OCI-LY7 (cell line): ENCODE measurements at regions not wholly inside any gene's neighbourhood (a gene's known extent, or its start where the extent isn't known, plus 50 kb on each side); places are given as distances from the start of the nearest gene placed in this dataset.

ENCODE experiments used
- EZH2phosphoT487 ChIP-seq: fragments of 200-600 bp; sonication (generic); IDR thresholded peaks from 2 replicates; pipeline ENCODE4 v1.6.1; 2018; ENCODE audit warnings: low read depth, borderline replicate concordance, mild to moderate bottlenecking, mixed run types, antibody characterized with exemption, low read length, moderate library complexity, mixed read lengths
- TF ChIP-seq, protein P1 (sequence below): fragments of 200-600 bp; sonication (generic); conservative IDR thresholded peaks from 2 replicates; pipeline ENCODE4 v1.5.1; 2014; ENCODE audit warnings: mild to moderate bottlenecking, antibody characterized with exemption, low read length, moderate library complexity, mixed read lengths

DNA sequence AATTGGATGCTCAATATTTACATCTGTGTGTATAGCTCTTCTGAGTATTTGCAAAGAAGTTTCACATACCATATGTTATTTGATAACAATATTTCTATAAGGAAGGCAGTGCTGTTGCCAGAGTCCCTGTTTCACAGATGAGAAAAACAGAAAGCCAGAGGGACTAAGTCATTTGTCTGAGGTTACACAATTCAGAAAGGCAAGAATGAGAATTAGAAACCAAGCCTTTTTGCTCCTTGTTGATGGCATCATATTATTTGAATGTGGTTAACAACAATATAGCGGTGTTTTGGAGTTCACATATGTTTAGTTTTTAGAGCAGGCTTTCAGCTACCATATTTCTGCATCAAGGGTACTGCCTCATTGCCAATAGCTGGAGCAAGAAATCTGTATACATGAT lies 110.9 kb upstream of the PRLR start:
- TF ChIP-seq, protein P1, sequence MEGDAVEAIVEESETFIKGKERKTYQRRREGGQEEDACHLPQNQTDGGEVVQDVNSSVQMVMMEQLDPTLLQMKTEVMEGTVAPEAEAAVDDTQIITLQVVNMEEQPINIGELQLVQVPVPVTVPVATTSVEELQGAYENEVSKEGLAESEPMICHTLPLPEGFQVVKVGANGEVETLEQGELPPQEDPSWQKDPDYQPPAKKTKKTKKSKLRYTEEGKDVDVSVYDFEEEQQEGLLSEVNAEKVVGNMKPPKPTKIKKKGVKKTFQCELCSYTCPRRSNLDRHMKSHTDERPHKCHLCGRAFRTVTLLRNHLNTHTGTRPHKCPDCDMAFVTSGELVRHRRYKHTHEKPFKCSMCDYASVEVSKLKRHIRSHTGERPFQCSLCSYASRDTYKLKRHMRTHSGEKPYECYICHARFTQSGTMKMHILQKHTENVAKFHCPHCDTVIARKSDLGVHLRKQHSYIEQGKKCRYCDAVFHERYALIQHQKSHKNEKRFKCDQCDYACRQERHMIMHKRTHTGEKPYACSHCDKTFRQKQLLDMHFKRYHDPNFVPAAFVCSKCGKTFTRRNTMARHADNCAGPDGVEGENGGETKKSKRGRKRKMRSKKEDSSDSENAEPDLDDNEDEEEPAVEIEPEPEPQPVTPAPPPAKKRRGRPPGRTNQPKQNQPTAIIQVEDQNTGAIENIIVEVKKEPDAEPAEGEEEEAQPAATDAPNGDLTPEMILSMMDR, result no peak
- no peak for TF ChIP-seq EZH2phosphoT487
